GM19035 (cell line): ENCODE measurements at regions not wholly inside any gene's neighbourhood (a gene's known extent, or its start where the extent isn't known, plus 50 kb on each side); places are given as distances from the start of the nearest gene placed in this dataset.

Source experiments
- ATAC-seq: cut with Tn5 transposase; IDR thresholded peaks from one replicate; pipeline ENCODE4 v1.9.1; 2021; ENCODE audit not compliant: unreplicated experiment

- ATAC-seq = no peak
Measured at GRCh38 chr11:115843685-115844084, 339.5 kb upstream of the CADM1 start.

DNA sequence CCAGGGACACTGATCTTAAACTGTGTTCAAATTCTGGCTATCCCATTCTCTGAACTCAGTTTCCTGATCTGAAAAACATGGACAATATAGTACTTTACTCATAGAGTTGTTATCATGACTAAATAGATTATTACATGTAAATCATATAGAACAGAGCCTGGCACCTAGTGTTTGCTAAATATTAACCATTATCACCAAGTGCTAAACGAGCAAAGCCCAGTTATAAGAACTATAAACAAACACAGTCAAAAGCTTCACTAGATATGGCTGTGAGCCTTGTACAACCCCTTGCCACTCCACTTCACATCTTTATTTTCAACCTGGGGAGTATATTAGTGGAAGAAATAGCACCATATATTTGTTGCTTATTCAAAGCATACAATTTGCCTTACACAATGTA is 338.9 kb upstream of the CADM1 start:
- no peak for ATAC-seq

DNA sequence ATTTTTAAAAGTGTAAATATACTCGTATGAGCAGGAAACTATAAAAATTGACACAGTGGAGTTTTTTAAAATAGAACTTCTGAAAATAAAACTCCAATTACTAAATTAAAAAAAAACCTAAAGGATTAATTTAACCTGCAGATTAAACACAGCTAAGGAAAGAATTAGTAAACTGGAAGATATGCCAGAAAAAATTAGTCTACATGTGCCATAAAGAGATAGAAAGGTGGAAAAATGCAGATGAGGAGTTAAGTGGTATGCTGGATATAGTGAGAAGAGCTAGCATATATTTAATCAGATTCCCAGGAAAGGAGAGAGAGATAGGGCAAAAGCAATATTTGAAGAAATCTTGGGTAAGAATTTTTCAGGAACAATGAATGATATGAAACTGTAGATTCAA is 315.8 kb upstream of the CADM1 start:
- ATAC-seq = no peak

GRCh38 chr11:115819014-115819413 is 314.8 kb upstream of the CADM1 start:
- ATAC-seq = no peak

- ATAC-seq = no peak
Measured at GRCh38 chr11:115817844-115818468, 313.7 kb upstream of the CADM1 start.

DNA sequence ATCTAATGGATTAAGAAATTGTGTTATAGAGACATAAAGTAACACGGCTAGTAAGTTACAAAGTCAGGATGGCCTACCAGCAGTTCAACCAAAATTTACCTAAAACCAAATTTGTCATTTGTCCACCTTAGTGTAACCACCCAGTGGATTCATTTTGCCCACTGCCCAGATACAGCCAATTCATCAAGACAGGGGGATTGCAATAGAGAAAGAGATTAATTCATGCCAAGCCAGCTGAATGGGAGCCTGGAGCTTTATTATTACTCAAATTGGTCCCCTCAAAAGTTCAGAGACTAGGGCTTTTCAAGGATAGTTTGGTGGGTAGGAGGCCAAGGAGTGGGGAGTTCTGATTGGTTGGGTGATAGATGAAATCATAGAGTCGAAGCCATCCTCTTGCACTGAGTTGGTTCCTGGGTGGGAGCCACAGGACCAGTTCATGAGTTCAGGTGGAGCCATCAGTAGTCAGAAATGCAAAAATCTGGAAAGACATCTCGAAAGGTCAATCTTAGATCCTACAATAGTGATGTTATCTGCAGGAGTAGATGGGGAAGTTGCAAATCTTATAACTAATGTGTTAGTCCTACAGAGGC is 304.2 kb upstream of the CADM1 start:
- no peak for ATAC-seq

DNA sequence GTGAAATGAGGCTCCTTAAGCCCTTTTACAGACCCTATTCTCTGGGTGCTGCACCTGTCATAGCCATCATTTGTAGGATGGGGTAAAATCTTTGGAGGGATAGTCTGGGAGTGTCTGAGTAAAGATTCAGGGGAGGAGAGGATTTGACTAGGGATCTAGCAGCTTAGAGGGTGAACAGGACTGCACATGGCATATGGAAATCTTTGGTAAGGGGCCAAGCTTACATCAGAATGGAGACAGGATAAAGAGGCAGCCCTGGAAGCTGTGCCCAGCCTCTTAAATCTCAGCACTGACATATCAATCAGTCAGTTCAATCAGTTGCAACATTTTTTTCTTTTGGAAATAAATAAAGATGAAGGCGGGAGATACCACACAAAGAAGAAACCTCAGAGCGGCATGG is 301.8 kb upstream of the CADM1 start:
- ATAC-seq = no peak

DNA sequence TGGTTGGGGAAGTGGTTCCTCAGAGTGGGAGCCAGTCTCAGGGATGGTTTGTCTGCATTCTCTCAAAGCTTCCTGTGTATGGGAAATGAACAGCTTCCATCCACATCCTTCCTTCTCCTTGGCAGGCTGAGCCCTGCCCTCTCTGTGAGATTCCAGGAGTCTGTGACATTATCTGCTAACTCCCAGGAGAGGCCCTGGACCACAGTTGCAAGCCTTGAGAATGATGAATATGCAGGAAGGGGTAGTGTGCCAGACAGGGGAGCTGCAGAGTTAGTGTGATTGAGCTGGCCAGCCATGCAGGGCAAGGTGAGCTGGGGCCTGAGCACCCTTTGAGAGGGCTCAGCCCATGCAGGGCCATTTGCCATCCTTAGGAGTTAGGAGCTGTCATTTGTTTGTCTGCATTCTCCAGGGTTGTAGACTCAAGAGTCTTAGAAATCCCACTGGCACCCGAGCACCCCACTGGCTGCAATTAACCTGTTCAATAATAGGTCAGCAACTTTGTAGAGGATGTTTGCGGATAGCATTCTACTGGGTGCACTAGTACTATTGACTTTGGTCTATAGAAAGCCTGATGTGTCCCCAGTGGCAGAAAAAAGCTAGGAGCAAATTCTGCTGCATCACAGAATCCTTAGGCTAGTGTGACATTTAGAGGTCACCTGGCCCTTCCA is 299.0 kb upstream of the CADM1 start:
- ATAC-seq = no peak

DNA sequence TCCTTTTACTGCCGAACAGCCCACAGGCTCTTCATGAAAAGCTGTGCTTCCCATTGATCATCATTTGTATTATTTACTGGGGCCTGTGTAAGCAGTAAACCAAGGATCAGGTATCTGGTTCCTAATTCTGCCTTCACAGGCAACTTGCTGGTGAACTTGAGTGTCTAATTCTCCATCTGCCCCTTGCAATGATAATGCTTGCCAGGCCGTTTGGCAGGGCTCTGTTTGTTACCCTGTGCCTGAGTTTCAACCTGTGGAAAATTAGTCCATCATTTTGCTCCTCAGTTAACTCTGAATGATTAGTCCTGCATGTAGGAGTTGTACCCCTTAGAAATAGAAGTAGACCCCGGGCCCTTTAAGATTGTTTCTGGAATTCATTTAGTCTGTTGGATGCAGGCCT is 298.4 kb upstream of the CADM1 start:
- no peak for ATAC-seq

DNA sequence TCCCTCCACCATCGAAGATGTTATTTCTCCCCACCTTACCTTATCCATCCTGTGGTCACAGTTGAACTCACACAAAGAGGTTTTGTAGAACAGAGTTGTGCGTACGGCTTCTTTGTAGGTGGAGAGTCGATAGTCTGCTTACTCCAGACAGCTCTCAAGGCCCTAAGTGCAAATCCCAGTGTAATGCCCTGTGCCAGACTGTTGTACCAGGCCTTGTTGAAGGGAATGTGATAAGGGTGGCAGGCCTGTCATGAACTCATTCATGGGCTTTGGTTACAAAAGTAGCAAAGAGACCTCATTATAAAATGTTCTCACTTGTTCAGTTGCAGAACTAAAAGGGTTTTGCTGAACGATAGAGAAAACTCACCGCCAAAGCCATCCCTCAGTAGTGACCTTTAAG is 288.7 kb upstream of the CADM1 start:
- no peak for ATAC-seq

DNA sequence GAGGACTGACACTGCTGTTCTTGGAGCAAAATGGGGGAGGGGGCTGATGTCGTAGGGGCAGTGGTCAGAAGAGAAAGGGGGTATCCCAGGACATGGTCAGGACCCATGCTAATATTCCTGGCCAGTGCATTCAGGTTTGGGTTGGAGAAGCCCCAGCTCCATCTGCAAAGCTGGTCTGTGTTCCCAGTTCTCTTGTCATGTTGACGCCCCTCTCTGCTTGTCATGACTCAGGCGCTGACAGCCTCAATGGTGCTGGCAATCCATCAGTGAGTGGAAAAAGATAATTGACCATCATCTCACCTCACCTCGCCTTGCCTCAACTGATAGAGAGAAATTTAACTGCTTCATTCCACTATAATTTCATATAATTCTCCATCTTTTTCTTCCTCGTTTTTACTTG is 283.1 kb upstream of the CADM1 start:
- no peak for ATAC-seq

- no peak for ATAC-seq
Measured at GRCh38 chr11:115784796-115785521, 280.7 kb upstream of the CADM1 start.

DNA sequence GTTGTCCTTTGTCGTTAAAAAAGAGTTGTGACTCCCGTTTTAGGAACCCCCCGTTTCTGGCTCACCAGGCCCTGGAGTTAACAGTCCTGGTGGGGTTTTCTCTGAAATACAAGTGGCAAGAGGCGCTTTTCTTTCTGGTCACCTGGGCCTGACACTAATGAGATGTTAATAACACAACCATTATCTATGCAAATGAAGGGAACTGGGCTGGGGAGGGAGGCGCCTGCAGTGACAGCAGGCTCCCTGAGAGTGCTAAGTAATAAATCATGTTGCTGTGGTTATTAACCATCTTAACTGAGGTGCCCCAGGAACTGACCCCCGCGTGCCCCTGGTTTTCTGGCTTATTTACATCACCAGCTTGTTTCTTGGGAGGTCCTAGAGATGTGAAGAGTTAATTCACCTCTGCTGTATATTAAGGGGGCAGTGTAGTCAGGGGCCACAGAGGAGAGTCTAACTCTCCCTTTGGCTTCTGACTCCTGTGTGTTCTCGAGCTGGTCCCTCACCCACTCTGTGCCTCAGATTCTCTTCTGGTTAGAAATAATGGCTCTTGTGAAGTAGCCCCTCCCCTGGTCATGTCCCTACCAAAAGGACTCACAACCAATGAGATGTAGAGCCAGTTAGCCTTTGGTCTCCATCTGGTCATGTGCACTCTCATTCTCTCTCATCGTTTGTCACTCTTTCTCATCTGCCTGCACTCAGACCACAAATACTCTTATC is 276.6 kb upstream of the CADM1 start:
- ATAC-seq = no peak

DNA sequence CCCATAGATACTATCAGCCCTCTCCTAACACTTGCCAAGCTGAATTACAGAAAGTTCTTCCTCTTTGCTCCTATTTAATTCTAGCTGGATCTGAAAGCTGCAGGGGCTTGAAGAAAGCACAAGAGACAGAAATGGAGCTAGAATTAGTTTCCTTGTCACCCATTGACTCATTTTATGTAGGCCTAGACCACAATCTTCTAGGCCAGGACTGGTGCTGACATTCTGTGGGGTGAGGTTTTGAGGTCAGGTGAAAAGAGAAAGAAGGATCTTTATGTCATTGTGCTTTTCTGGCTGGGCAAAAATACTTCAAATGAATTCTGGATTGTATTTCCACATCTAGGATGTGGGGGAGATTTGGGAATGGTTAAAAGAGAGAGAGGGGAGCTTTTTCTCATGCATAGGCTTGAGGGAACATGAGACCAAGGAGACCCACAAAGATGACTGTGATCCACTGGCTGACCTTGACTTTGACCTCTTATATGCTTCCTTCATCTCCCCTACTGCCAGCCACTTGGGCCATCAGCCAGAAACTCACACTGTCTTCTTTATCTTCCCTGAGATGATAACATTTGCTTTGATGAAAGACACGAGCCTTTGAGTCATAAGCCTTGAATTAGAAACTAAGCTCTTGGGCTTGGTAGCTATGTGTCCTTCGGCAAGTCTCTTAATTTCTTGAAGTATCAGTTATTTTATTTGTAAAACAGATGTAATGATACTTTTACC is 274.9 kb upstream of the CADM1 start:
- ATAC-seq = peak; percentile 63

DNA sequence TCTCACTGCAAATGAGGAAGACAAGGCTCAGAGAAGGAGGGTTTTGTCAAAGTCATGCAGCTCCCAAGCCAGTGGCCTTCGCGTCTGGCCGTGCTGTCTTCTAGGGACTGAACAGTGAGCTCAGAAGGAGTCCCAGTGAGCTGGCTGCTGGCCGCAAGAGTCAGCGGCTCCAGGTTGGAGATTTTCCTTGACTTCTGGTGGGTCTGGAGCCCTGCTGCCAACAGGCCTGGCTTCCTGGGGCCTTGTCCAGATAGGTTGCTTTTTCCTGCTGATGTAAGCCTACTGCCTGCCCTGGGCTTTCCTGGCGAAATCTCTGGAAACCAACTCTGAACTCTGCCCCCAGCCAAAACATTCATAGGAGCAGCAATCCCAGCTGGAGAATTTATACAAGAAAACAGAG is 272.7 kb upstream of the CADM1 start:
- ATAC-seq = no peak

- no peak for ATAC-seq
Measured at GRCh38 chr11:115775846-115776245, 271.6 kb upstream of the CADM1 start.

- ATAC-seq = no peak
Measured at GRCh38 chr11:115774756-115775155, 270.5 kb upstream of the CADM1 start.

- no peak for ATAC-seq
Measured at GRCh38 chr11:115769891-115770290, 265.7 kb upstream of the CADM1 start.

GRCh38 chr11:115767883-115768282 is 263.7 kb upstream of the CADM1 start:
- no peak for ATAC-seq

GRCh38 chr11:115767047-115767802 is 263.0 kb upstream of the CADM1 start:
- no peak for ATAC-seq
